OCI-LY3 (cell line): ENCODE measurements at regions not wholly inside any gene's neighbourhood (a gene's known extent, or its start where the extent isn't known, plus 50 kb on each side); places are given as distances from the start of the nearest gene placed in this dataset.

Experiments
- H2AFZ ChIP-seq: fragments of 200-600, 300-600 bp; shearing (Covaris generic); 2 replicates; pipeline ENCODE4 v1.6.0; 2014; ENCODE audit warnings: antibody characterized with exemption, low read depth, low read length
- H3K27ac ChIP-seq: fragments of 200-600, 300-600 bp; sonication (generic); 2 replicates; pipeline ENCODE4 v1.5.1; 2014; ENCODE audit warnings: mild to moderate bottlenecking, low read length, moderate library complexity, mixed read lengths
- H3K27me3 ChIP-seq: fragments of 200-600, 300-600 bp; sonication (generic); 2 replicates; pipeline ENCODE4 v1.6.1; 2014; ENCODE audit warnings: low read depth, low read length, mixed read lengths
- H3K36me3 ChIP-seq: fragments of 200-600, 300-600 bp; sonication (generic); replicated peaks from 2 replicates; pipeline ENCODE3; 2014; ENCODE audit warnings: low read depth, low read length, mixed read lengths
- H3K4me1 ChIP-seq: fragments of 300-600, 200-600 bp; sonication (generic); 2 replicates; pipeline ENCODE4 v1.6.1; 2014; ENCODE audit warnings: low read length, mixed read lengths
- H3K4me2 ChIP-seq: fragments of 200-600, 300-600 bp; sonication (generic); 2 replicates; pipeline ENCODE4 v1.6.1; 2014; ENCODE audit warnings: low read length, mixed read lengths
- H3K4me3 ChIP-seq: fragments of 300-600, 200-600 bp; sonication (generic); 2 replicates; pipeline ENCODE4 v1.5.1; 2014; ENCODE audit warnings: antibody characterized with exemption, mild to moderate bottlenecking, low read length, moderate library complexity
- H3K79me2 ChIP-seq: fragments of 300-600, 200-600 bp; shearing (Covaris generic); 2 replicates; pipeline ENCODE4 v1.6.1; 2014; ENCODE audit warnings: mild to moderate bottlenecking, low read length, mixed read lengths
- H3K9ac ChIP-seq: fragments of 300-600, 200-600 bp; shearing (Covaris generic); 2 replicates; pipeline ENCODE4 v1.6.0; 2014; ENCODE audit warnings: mild to moderate bottlenecking, low read length, moderate library complexity
- H3K9me3 ChIP-seq: fragments of 200-600, 300-600 bp; shearing (Covaris generic); 2 replicates; pipeline ENCODE4 v1.6.1; 2014; ENCODE audit warnings: low read length, mixed read lengths; ENCODE audit not compliant: insufficient read depth
- H4K20me1 ChIP-seq: fragments of 200-600, 300-600 bp; sonication (generic); 2 replicates; pipeline ENCODE4 v1.6.1; 2016; ENCODE audit warnings: low read length, mixed read lengths; ENCODE audit not compliant: insufficient read depth
- CTCF ChIP-seq: fragments of 200-600, 300-600 bp; sonication (generic); IDR thresholded peaks from 2 replicates; pipeline ENCODE4 v1.5.1; 2014; ENCODE audit warnings: antibody characterized with exemption, low read length, low read depth
- EZH2phosphoT487 ChIP-seq: fragments of 200-600 bp; shearing (Covaris generic); IDR thresholded peaks from 2 replicates; pipeline ENCODE4 v1.6.1; 2018; ENCODE audit warnings: antibody characterized with exemption, mixed run types, low read depth

- no peak overlapping the region for H3K27ac ChIP-seq
- H3K79me2 ChIP-seq, result no peaks in the 10 kb centered on the region
- peaks cover 16% of the 10 kb centered on the region; the same call in 1 of the 2 replicates for H3K27me3 ChIP-seq
- no peaks in the 10 kb centered on the region for H3K4me1 ChIP-seq
- no peak overlapping the region for H3K4me2 ChIP-seq
- H3K36me3 ChIP-seq, result no peaks in the 10 kb centered on the region
- no peaks in the 10 kb centered on the region for H3K9me3 ChIP-seq
- H4K20me1 ChIP-seq, result no peaks in the 10 kb centered on the region
- H3K9ac ChIP-seq, result no peak overlapping the region
- H2AFZ ChIP-seq, result no peak overlapping the region
- H3K4me3 ChIP-seq, result no peak overlapping the region
- TF ChIP-seq CTCF, result no peak
- no peak for TF ChIP-seq EZH2phosphoT487
Measured at GRCh38 chr2:217703102-217703501, 299.7 kb downstream of the TNS1 start.

GRCh38 chr2:217701622-217702021 lies 301.2 kb downstream of the TNS1 start:
- Histone ChIP-seq H3K9me3 (no peaks in the 10 kb centered on the region), H3K27me3 (peaks cover 14% of the 10 kb centered on the region; the same call in 1 of the 2 replicates), H2AFZ (no peak overlapping the region), H3K4me1 (no peaks in the 10 kb centered on the region), H3K4me3 (no peak overlapping the region), H4K20me1 (no peaks in the 10 kb centered on the region), H3K9ac (no peak overlapping the region), H3K4me2 (no peak overlapping the region), H3K27ac (no peak overlapping the region), H3K79me2 (no peaks in the 10 kb centered on the region), H3K36me3 (no peaks in the 10 kb centered on the region)
- TF ChIP-seq EZH2phosphoT487 (no peak), CTCF (no peak)

- TF ChIP-seq EZH2phosphoT487 (no peak), CTCF (no peak)
- Histone ChIP-seq H3K27me3 (peaks cover 14% of the 10 kb centered on the region; the same call in 1 of the 2 replicates), H3K27ac (no peak overlapping the region)
Measured at GRCh38 chr2:217698691-217699090, 304.1 kb downstream of the TNS1 start.

GRCh38 chr2:217695033-217695520 lies 307.7 kb downstream of the TNS1 start:
- no peaks in the 10 kb centered on the region for H3K79me2 ChIP-seq
- no peak overlapping the region for H3K4me2 ChIP-seq
- H3K27ac ChIP-seq, result no peak overlapping the region
- H3K9ac ChIP-seq, result no peak overlapping the region
- TF ChIP-seq EZH2phosphoT487 (no peak), CTCF (no peak)
- H3K36me3 ChIP-seq, result no peaks in the 10 kb centered on the region
- H3K27me3 ChIP-seq, result 0 out of 2 replicates have a peak, but pooled peaks cover 7% of the 10 kb centered on the region
- no peaks in the 10 kb centered on the region for H3K9me3 ChIP-seq
- H3K4me3 ChIP-seq, result no peak overlapping the region
- no peaks in the 10 kb centered on the region for H4K20me1 ChIP-seq
- H3K4me1 ChIP-seq, result no peaks in the 10 kb centered on the region
- no peak overlapping the region for H2AFZ ChIP-seq

More at GRCh38 chr2:217698691-217699090, 304.1 kb downstream of the TNS1 start:
- no peak overlapping the region for H3K9ac ChIP-seq
- H3K4me3 ChIP-seq, result no peak overlapping the region
- H2AFZ ChIP-seq, result no peak overlapping the region
- H3K4me2 ChIP-seq, result no peak overlapping the region
- no peaks in the 10 kb centered on the region for H3K36me3 ChIP-seq
- H3K4me1 ChIP-seq, result no peaks in the 10 kb centered on the region
- H3K9me3 ChIP-seq, result no peaks in the 10 kb centered on the region
- no peaks in the 10 kb centered on the region for H3K79me2 ChIP-seq
- no peaks in the 10 kb centered on the region for H4K20me1 ChIP-seq
